ENCODE measurements at regions not wholly inside any gene's neighbourhood (a gene's known extent, or its start where the extent isn't known, plus 50 kb on each side); places are given as distances from the start of the nearest gene placed in this dataset.

DNA sequence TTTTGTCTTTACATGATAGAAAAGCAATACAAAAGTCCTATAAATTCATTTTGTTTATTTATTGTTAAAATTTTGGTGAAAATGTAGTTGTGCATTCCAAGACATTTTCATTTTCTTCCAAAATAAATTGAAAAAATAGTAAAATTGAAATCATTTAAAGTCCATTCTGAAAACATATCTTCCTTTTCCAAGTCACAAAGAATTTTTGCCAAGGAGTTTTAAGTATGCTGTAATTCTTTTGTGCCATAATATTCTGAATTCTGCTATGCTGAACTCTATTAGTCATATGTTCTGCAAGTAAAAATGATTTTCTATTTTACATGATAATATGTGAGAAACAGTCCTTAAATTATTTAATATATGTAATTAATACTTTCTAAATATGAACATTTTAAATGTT is 879.6 kb upstream of the SLC10A2 start:
- Histone ChIP-seq H3K9me3 (no peaks in the 10 kb centered on the region), H3K4me1 (no peaks in the 10 kb centered on the region), H3K36me3 (no peaks in the 10 kb centered on the region), H3K27me3 (no peaks in the 10 kb centered on the region), H3K27ac (no peak overlapping the region), H3K4me3 (no peak overlapping the region)
- DNase-seq = no peak
- TF ChIP-seq, protein P1, sequence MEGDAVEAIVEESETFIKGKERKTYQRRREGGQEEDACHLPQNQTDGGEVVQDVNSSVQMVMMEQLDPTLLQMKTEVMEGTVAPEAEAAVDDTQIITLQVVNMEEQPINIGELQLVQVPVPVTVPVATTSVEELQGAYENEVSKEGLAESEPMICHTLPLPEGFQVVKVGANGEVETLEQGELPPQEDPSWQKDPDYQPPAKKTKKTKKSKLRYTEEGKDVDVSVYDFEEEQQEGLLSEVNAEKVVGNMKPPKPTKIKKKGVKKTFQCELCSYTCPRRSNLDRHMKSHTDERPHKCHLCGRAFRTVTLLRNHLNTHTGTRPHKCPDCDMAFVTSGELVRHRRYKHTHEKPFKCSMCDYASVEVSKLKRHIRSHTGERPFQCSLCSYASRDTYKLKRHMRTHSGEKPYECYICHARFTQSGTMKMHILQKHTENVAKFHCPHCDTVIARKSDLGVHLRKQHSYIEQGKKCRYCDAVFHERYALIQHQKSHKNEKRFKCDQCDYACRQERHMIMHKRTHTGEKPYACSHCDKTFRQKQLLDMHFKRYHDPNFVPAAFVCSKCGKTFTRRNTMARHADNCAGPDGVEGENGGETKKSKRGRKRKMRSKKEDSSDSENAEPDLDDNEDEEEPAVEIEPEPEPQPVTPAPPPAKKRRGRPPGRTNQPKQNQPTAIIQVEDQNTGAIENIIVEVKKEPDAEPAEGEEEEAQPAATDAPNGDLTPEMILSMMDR (IDR thresholded peaks at IDR 0.05) = no peak
- intact Hi-C loops (cut with DNase I; ENCODE audit: low total_unique reads) = no loop called here

DNA sequence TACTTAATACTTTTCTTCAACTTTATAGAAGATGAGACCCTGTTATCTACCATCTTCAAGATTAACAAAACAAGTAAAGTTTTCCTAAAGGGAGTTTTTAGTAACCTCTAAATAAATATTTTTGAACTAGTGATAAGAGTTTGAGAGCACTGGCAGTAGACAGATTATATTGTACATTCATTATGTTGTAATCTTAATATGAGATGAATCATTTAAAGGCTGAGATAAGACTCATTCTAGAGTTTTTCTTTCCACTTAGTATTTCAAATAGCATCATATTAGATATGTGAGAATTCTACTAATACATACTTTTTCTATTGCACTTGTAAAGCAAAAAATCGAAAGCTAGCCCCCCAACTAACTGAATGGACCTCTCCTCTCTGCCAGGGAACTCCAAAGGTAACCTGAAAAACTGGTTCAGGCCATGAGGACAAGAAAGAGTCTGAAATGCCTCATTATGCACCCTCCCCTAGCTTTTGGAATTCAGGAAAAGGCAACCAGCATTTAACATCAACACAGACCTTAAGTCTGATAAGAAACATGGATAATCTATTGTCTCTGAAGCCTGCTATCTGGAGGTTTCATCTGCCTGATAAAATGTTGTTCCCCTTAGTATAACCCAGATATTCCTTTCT is 875.4 kb upstream of the SLC10A2 start:
- TF ChIP-seq, protein P1 (IDR thresholded peaks at IDR 0.05) = no peak
- no peak overlapping the region for H3K4me3 ChIP-seq
- H3K4me1 ChIP-seq = no peaks in the 10 kb centered on the region
- no peak overlapping the region for H3K27ac ChIP-seq
- H3K36me3 ChIP-seq = no peaks in the 10 kb centered on the region
- H3K9me3 ChIP-seq = no peaks in the 10 kb centered on the region
- H3K27me3 ChIP-seq = no peaks in the 10 kb centered on the region
- intact Hi-C loops (cut with DNase I; ENCODE audit: low total_unique reads) = no loop called here
- DNase-seq = no peak

DNA sequence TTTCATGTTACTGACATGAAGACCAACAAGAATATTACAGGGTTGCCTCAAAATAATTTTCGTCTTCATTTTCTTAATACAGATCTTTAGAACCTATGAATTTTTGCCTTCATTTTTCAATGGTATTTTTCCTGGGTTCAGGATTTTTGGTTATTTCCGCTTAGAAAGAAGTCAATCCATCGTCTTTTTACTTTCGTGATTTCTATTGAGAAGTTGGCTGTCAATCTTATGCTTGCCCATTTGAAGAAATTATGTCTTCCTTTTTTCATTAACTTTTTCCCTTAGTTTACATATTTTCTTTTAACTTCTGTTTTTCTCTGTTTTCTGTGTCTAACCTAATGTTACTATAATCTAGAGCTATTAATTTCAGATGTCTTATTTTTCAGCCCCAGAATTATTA is 868.9 kb upstream of the SLC10A2 start:
- Histone ChIP-seq H3K27me3 (no peaks in the 10 kb centered on the region), H3K27ac (no peak overlapping the region), H3K4me3 (no peak overlapping the region), H3K4me1 (no peaks in the 10 kb centered on the region), H3K36me3 (no peaks in the 10 kb centered on the region), H3K9me3 (no peaks in the 10 kb centered on the region)
- TF ChIP-seq, protein P1 (IDR thresholded peaks at IDR 0.05) = no peak
- intact Hi-C loops (cut with DNase I; ENCODE audit: low total_unique reads) = no loop called here
- no peak for DNase-seq

DNA sequence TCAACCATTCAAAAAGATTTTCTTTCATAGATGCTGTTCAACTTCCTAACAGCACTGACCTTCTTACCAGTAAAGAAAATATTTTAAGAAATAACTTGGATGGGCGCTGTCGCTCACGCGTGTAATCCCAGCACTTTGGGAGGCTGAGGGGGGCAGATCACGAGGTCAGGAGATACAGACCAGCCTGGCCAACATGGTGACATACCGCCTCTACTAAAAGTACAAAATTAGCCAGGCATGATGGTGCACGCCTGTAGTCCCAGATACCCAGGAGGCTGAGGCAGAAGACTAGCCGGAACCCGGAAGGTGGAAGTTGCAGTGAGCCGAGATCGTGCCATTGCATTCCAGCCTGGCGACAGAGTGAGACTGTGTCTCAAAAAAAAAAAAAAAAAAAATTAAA is 865.7 kb upstream of the SLC10A2 start:
- Histone ChIP-seq H3K4me1 (no peaks in the 10 kb centered on the region), H3K36me3 (no peaks in the 10 kb centered on the region), H3K27me3 (no peaks in the 10 kb centered on the region), H3K9me3 (no peaks in the 10 kb centered on the region), H3K27ac (no peak overlapping the region), H3K4me3 (no peak overlapping the region)
- no peak for DNase-seq
- intact Hi-C loops (cut with DNase I; ENCODE audit: low total_unique reads) = no loop called here
- TF ChIP-seq, protein P1 (IDR thresholded peaks at IDR 0.05) = no peak

DNA sequence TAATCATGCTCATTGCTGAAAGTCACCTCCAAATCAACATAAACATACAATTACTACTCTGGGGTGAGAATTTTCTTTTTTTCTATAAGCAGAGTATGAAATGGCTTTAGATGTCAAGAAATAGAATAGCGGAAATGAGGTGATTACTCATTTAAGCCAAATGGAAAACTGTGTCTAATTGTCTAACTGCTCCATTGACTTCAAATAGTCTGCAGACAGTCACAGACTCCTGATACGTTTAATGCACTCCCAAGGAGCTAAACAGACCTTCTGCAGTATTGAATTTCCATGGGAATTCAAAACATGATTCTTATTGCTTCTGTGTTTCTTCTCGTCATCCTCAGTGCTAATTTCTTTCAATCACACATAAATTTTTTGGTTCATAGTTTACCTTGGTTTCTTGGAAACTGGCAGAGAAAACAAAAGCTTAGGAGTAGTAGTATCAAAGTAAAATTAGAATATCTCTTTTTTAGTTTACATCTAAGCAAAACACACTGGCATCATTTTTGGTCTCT is 865.2 kb upstream of the SLC10A2 start:
- Histone ChIP-seq H3K9me3 (no peaks in the 10 kb centered on the region), H3K4me3 (no peak overlapping the region), H3K27me3 (no peaks in the 10 kb centered on the region), H3K36me3 (no peaks in the 10 kb centered on the region), H3K4me1 (no peaks in the 10 kb centered on the region), H3K27ac (no peak overlapping the region)
- no peak for DNase-seq
- TF ChIP-seq, protein P1 (IDR thresholded peaks at IDR 0.05) = no peak
- intact Hi-C loops (cut with DNase I; ENCODE audit: low total_unique reads) = no loop called here

DNA sequence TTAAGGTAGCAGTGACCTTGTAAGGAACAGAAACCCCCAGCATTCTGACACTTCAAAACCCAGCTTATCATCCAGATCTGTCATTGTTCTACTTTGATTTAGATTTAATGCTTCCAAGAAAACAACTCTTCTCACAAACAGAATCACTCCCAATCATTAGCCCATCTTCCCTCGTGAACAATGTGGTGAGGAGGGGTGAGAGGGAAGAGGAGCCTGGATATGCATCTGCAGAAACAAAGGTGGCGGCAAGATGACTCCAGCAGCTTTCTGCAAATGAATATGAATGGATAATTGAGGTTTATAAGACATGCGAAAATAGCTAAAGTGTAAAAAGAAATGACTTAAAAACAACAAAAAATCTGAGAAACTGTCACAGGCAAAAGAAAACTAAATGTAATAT is 859.9 kb upstream of the SLC10A2 start:
- TF ChIP-seq, protein P1 (IDR thresholded peaks at IDR 0.05) = no peak

More for the DNA sequence above, 859.9 kb upstream of the SLC10A2 start:
- intact Hi-C loops (cut with DNase I; ENCODE audit: low total_unique reads) = no loop called here
- no peak for DNase-seq
- Histone ChIP-seq H3K9me3 (no peaks in the 10 kb centered on the region), H3K27ac (no peak overlapping the region), H3K27me3 (no peaks in the 10 kb centered on the region), H3K36me3 (no peaks in the 10 kb centered on the region), H3K4me3 (no peak overlapping the region), H3K4me1 (no peaks in the 10 kb centered on the region)
